ENCODE measurements at regions not wholly inside any gene's neighbourhood (a gene's known extent, or its start where the extent isn't known, plus 50 kb on each side); places are given as distances from the start of the nearest gene placed in this dataset.

DNA sequence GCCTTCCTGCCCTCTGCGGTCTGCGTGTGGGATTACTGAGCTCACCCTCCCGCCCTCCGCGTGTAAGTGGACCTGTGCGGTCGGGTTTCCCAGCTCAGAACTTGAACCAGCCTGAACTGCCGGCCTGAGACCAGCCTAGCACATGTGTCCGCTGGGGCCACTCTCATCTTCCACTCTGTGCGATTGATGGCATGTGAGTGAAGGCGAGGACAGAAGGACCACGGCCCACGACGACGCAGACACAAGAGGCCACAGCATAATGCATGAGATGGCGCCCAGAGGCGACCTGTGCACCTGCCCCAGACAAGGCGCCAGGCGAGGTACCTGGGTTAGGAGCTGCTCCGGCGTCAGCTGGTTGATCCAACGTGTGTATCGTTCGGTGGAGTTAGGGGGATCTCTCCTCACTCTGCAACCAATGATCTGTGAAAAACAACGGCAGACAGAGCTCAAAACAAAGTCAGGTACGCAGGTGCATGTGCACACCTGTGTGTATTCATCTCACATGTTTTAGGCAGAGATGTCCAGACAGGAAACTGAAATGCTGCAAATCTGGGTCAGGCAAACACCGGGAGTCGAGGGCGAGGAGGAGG is 74.5 kb upstream of the METRNL start:
- H3K36me3 Mint-ChIP-seq (ENCODE audit: low read depth) = peaks cover 32% of the 10 kb centered on the region
- WGBS, 2 experiments (ENCODE audit: insufficient coverage in 1 of 2, insufficient read length in 1 of 2) = 93 to 96% methylated on average over 25 to 29 of the region's 29 CpGs

DNA sequence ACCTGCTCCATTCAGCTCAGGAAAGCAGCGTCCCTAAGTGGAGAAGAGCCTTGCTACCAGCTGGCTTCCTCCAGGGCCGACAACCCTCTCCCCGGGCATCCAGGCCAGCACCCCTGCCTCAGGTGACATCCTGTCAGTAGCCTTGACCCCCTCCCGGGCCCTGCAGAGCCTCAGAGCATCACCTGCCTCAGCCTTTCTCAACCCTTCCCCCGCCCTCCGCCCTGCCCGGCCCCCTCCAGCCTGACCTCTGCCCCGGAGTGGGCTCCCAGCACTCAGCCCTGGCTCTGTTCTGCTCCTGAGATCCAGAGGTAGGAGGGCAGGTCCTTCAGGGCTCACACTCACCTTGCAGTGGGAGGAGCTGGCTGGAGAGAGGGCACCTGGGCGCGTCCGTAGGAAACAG is 73.8 kb upstream of the METRNL start:
- Histone ChIP-seq H3K36me3 (ENCODE audit: control insufficient read depth, insufficient read depth, low read length) (no peaks in the 10 kb centered on the region), H3K9ac (ENCODE audit: extremely low read depth, low read length, poor library complexity, severe bottlenecking) (no peak overlapping the region), H3K4me3 (ENCODE audit: low read length) (no peak overlapping the region), H3K4me1 (ENCODE audit: control insufficient read depth, insufficient read depth, low read length) (no peaks in the 10 kb centered on the region), H3K27ac (ENCODE audit: low read depth, low read length) (no peak overlapping the region), H3K9me3 (ENCODE audit: control insufficient read depth, low read length) (no peaks in the 10 kb centered on the region), H3K27me3 (ENCODE audit: control insufficient read depth, insufficient read depth, low read length, poor library complexity, severe bottlenecking) (no peaks in the 10 kb centered on the region)
- Mint-ChIP-seq H3K9me3 (peaks cover 6% of the 10 kb centered on the region), H3K27me3 (ENCODE audit: insufficient read depth) (no peaks in the 10 kb centered on the region), H3K4me1 (peaks cover 6% of the 10 kb centered on the region), H3K27ac (no peak overlapping the region), H3K36me3 (ENCODE audit: low read depth) (peaks cover 30% of the 10 kb centered on the region), H3K4me3 (no peak overlapping the region)
- TF ChIP-seq, protein P1, sequence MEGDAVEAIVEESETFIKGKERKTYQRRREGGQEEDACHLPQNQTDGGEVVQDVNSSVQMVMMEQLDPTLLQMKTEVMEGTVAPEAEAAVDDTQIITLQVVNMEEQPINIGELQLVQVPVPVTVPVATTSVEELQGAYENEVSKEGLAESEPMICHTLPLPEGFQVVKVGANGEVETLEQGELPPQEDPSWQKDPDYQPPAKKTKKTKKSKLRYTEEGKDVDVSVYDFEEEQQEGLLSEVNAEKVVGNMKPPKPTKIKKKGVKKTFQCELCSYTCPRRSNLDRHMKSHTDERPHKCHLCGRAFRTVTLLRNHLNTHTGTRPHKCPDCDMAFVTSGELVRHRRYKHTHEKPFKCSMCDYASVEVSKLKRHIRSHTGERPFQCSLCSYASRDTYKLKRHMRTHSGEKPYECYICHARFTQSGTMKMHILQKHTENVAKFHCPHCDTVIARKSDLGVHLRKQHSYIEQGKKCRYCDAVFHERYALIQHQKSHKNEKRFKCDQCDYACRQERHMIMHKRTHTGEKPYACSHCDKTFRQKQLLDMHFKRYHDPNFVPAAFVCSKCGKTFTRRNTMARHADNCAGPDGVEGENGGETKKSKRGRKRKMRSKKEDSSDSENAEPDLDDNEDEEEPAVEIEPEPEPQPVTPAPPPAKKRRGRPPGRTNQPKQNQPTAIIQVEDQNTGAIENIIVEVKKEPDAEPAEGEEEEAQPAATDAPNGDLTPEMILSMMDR (conservative IDR thresholded peaks at IDR 0.05) = no peak
- 92 to 100% methylated on average over 3 to 11 of the region's 11 CpGs for WGBS, 2 experiments (ENCODE audit: insufficient coverage in 1 of 2, insufficient read length in 1 of 2)
- DNase-seq = peak; percentile 41

More for the DNA sequence above, 74.5 kb upstream of the METRNL start:
- H3K4me1 ChIP-seq (ENCODE audit: control insufficient read depth, insufficient read depth, low read length) = no peaks in the 10 kb centered on the region
- no peaks in the 10 kb centered on the region for H3K36me3 ChIP-seq (ENCODE audit: control insufficient read depth, insufficient read depth, low read length)
- H3K27ac ChIP-seq (ENCODE audit: low read depth, low read length) = no peak overlapping the region
- H3K27ac Mint-ChIP-seq = no peak overlapping the region
- no peaks in the 10 kb centered on the region for H3K9me3 ChIP-seq (ENCODE audit: control insufficient read depth, low read length)
- no peaks in the 10 kb centered on the region for H3K27me3 ChIP-seq (ENCODE audit: control insufficient read depth, insufficient read depth, low read length, poor library complexity, severe bottlenecking)
- H3K4me3 Mint-ChIP-seq = no peak overlapping the region
- TF ChIP-seq, protein P1 (conservative IDR thresholded peaks at IDR 0.05) = no peak
- H3K27me3 Mint-ChIP-seq (ENCODE audit: insufficient read depth) = no peaks in the 10 kb centered on the region
- H3K4me3 ChIP-seq (ENCODE audit: low read length) = no peak overlapping the region
- H3K4me1 Mint-ChIP-seq = no peaks in the 10 kb centered on the region
- H3K9ac ChIP-seq (ENCODE audit: extremely low read depth, low read length, poor library complexity, severe bottlenecking) = no peak overlapping the region
- peaks cover 6% of the 10 kb centered on the region for H3K9me3 Mint-ChIP-seq
- DNase-seq = no peak

DNA sequence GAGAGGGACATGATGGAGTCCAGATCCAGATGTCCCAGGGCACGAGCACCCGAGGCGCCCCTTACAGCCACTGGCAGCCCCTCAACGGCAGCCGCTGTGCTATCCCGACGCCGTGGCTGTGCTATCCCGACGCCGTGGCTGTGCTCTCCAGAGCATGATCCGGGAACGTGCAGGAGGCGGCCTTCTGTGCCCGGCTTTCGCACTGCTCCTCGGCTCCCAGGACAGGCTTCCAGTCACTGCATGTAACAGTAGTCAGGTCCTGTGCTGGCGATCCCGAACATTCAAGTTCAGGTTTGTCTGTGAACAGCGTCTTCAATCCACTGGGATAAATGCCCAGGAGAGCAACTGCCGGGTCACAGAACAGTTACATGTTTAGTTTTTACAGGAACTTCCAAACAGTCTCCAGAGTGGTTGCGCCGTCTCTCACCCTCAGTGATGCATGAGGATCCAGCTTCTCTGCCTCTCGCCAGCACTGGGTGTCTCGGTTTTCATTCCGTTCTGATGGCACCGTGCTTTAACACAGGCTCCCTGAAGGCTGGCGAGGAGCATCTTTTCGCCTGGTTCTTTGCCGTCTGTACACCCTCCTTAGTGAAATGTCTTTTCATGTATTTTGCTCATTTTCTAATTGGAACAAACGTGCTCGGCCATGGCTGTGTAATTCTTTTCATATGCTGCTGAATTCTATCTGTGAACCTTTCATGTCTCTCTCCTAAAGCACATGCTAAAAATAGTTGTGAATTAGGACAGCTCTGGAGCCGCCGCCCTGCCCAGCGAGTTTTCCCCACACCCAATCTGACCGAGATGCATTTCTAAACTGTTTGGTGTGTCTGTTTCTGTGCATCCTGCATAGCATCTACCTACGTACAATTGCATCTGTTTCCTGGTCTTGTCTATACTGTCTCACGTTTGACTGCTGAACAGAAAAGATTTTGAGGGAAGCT is 72.6 kb upstream of the METRNL start:
- H3K4me3 Mint-ChIP-seq = no peak overlapping the region
- no peaks in the 10 kb centered on the region for H3K27me3 Mint-ChIP-seq (ENCODE audit: insufficient read depth)
- Histone ChIP-seq H3K27me3 (ENCODE audit: control insufficient read depth, insufficient read depth, low read length, poor library complexity, severe bottlenecking) (no peaks in the 10 kb centered on the region), H3K9ac (ENCODE audit: extremely low read depth, low read length, poor library complexity, severe bottlenecking) (no peak overlapping the region), H3K4me1 (ENCODE audit: control insufficient read depth, insufficient read depth, low read length) (no peaks in the 10 kb centered on the region), H3K9me3 (ENCODE audit: control insufficient read depth, low read length) (no peaks in the 10 kb centered on the region), H3K4me3 (ENCODE audit: low read length) (no peak overlapping the region), H3K36me3 (ENCODE audit: control insufficient read depth, insufficient read depth, low read length) (no peaks in the 10 kb centered on the region), H3K27ac (ENCODE audit: low read depth, low read length) (peak overlapping the region; percentile 32)
- TF ChIP-seq, protein P1 (conservative IDR thresholded peaks at IDR 0.05) = no peak
- H3K27ac Mint-ChIP-seq = no peak overlapping the region
- DNase-seq = peak; percentile 42
- H3K4me1 Mint-ChIP-seq = peaks cover 6% of the 10 kb centered on the region
- peaks cover 6% of the 10 kb centered on the region for H3K9me3 Mint-ChIP-seq
- 92 to 94% methylated on average over 35 to 38 of the region's 38 CpGs for WGBS, 2 experiments (ENCODE audit: insufficient coverage in 1 of 2, insufficient read length in 1 of 2)
- H3K36me3 Mint-ChIP-seq (ENCODE audit: low read depth) = peaks cover 22% of the 10 kb centered on the region

Measured in endodermal cell (in vitro differentiated cells).